Kidney epithelial cell (primary cell): ENCODE measurements at regions not wholly inside any gene's neighbourhood (a gene's known extent, or its start where the extent isn't known, plus 50 kb on each side); places are given as distances from the start of the nearest gene placed in this dataset.

Source experiments
- DNase-seq: peaks from one replicate; pipeline ENCODE4 v3.0.0-alpha.2; 2010; ENCODE audit warnings: low read depth
- H3K27me3 ChIP-seq: 2 replicates; pipeline ENCODE4 v1.6.0; 2011; ENCODE audit warnings: low read length; ENCODE audit not compliant: control insufficient read depth, insufficient read depth
- H3K36me3 ChIP-seq: 2 replicates; pipeline ENCODE4 v1.5.1; 2011; ENCODE audit warnings: low read length; ENCODE audit not compliant: control insufficient read depth, insufficient read depth
- H3K4me3 ChIP-seq: 2 replicates; pipeline ENCODE4 v1.5.1; 2011; ENCODE audit warnings: low read depth, mild to moderate bottlenecking, control low read depth, low read length
- TF ChIP-seq, protein P1 (sequence below): IDR thresholded peaks from 2 replicates; pipeline ENCODE4 v1.5.1; 2011; ENCODE audit warnings: mild to moderate bottlenecking, moderate library complexity, low read length, control low read depth, inconsistent platforms; ENCODE audit not compliant: insufficient read depth, poor library complexity, severe bottlenecking

- no peak for DNase-seq
- H3K4me3 ChIP-seq, result no peak overlapping the region
- TF ChIP-seq, protein P1, sequence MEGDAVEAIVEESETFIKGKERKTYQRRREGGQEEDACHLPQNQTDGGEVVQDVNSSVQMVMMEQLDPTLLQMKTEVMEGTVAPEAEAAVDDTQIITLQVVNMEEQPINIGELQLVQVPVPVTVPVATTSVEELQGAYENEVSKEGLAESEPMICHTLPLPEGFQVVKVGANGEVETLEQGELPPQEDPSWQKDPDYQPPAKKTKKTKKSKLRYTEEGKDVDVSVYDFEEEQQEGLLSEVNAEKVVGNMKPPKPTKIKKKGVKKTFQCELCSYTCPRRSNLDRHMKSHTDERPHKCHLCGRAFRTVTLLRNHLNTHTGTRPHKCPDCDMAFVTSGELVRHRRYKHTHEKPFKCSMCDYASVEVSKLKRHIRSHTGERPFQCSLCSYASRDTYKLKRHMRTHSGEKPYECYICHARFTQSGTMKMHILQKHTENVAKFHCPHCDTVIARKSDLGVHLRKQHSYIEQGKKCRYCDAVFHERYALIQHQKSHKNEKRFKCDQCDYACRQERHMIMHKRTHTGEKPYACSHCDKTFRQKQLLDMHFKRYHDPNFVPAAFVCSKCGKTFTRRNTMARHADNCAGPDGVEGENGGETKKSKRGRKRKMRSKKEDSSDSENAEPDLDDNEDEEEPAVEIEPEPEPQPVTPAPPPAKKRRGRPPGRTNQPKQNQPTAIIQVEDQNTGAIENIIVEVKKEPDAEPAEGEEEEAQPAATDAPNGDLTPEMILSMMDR, result no peak
- no peaks in the 10 kb centered on the region for H3K27me3 ChIP-seq
- H3K36me3 ChIP-seq, result no peaks in the 10 kb centered on the region
Measured at GRCh38 chr10:84607523-84607922, 279.1 kb downstream of the CCSER2 start.

- TF ChIP-seq, protein P1, result no peak
- H3K4me3 ChIP-seq, result no peak overlapping the region
- DNase-seq, result no peak
- no peaks in the 10 kb centered on the region for H3K27me3 ChIP-seq
- H3K36me3 ChIP-seq, result no peaks in the 10 kb centered on the region
Measured at GRCh38 chr10:84608126-84608525, 279.7 kb downstream of the CCSER2 start.

- no peaks in the 10 kb centered on the region for H3K27me3 ChIP-seq
- no peak overlapping the region for H3K4me3 ChIP-seq
- TF ChIP-seq, protein P1, result peak; percentile 17
- no peaks in the 10 kb centered on the region for H3K36me3 ChIP-seq
- no peak for DNase-seq
Measured at GRCh38 chr10:84613336-84614021, 285.1 kb downstream of the CCSER2 start.

GRCh38 chr10:84626397-84627087 lies 298.2 kb downstream of the CCSER2 start:
- H3K36me3 ChIP-seq, result no peaks in the 10 kb centered on the region
- DNase-seq, result no peak
- no peaks in the 10 kb centered on the region for H3K27me3 ChIP-seq
- H3K4me3 ChIP-seq, result no peak overlapping the region
- TF ChIP-seq, protein P1, result no peak

DNA sequence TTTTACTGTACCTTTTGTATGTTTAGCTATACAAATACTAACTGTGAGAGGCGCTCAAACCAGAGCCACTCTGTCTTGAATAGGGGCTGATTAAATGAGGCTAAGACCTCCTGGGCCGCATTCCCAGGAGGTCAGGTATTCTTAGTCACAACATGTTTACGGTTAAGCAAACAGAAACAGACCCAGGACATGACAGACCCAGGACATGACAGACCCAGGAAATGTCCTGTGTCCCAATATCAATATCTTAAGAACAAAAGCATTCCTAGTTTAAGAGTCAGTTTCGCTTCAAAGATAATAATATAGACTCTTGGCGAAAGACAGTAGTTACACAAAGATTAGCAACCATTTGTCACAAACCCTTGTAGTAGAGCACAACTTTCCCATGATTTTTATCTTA lies 304.5 kb downstream of the CCSER2 start:
- no peaks in the 10 kb centered on the region for H3K36me3 ChIP-seq
- TF ChIP-seq, protein P1, result no peak
- H3K27me3 ChIP-seq, result no peaks in the 10 kb centered on the region
- no peak for DNase-seq
- H3K4me3 ChIP-seq, result no peak overlapping the region
